Mucosa of stomach (tissue), 1 donor: ENCODE measurements at regions not wholly inside any gene's neighbourhood (a gene's known extent, or its start where the extent isn't known, plus 50 kb on each side); places are given as distances from the start of the nearest gene placed in this dataset.
"Not testable (repeated sequence)": the region's sequence is repeated elsewhere in the genome, so short reads cannot be mapped to it uniquely, and the experiment has no call there.

ENCODE experiments used
- H3K27me3 ChIP-seq: one replicate; pipeline ENCODE4 v1.7.0; 2013; ENCODE audit warnings: mild to moderate bottlenecking, low read length; ENCODE audit not compliant: control insufficient read depth, insufficient read depth
- H3K36me3 ChIP-seq: one replicate; pipeline ENCODE4 v1.7.0; 2013; ENCODE audit warnings: low read length; ENCODE audit not compliant: control insufficient read depth, insufficient read depth
- H3K4me1 ChIP-seq: one replicate; pipeline ENCODE4 v1.7.0; 2013; ENCODE audit warnings: mild to moderate bottlenecking, low read length; ENCODE audit not compliant: control insufficient read depth, insufficient read depth
- H3K4me3 ChIP-seq: one replicate; pipeline ENCODE4 v1.7.0; 2013; ENCODE audit warnings: low read length
- H3K9ac ChIP-seq: one replicate; pipeline ENCODE4 v1.7.0; 2013; ENCODE audit warnings: mild to moderate bottlenecking, low read length, moderate library complexity
- H3K9me3 ChIP-seq: one replicate; pipeline ENCODE4 v1.7.0; 2013; ENCODE audit warnings: mild to moderate bottlenecking, low read length, moderate library complexity; ENCODE audit not compliant: control insufficient read depth
- donor health status: Pancreatic carcinoma.

DNA sequence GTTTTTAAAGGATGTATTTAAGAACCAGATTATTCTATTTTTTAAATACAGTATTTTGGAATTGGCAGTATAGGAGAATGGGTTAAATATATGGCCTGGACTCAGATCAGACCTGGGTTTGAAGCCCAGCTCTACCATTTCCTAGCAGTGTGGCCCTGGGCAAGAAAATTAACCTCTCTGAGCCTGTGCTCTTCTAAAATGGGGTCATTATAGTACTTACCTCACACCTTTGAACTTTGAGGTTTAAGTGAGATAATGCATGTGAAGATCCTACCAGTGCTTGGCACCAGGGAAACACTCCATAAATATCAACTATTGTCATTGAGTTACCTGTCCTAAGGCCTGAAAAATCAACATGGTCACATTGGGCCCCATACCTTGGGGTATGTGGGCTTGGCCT is 93.4 kb upstream of the WSB1 start:
- Histone ChIP-seq H3K4me3 (no peak overlapping the region), H3K4me1 (no peaks in the 10 kb centered on the region), H3K9me3 (no peaks in the 10 kb centered on the region), H3K36me3 (no peaks in the 10 kb centered on the region), H3K27me3 (no peaks in the 10 kb centered on the region), H3K9ac (no peak overlapping the region)

DNA sequence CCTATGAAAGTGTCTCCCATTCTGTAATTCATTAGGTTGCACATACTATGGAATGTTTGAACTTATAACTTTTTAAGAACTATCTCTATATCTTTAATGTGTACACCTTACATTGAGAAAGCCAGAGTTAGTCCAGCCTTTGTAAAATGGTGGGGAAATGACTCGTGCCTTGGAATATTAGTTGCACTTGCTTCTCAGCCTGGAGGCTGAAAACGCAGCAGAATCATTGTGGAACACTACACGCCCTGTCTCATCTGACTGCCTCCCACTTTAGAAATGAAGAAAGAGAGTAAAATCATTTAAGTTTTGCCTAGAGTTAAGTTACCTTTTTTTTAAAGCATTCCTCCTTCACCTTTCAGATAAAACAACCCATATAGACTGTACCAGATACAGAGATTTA is 90.7 kb upstream of the WSB1 start:
- H3K4me3 ChIP-seq = no peak overlapping the region
- H3K36me3 ChIP-seq = no peaks in the 10 kb centered on the region
- no peaks in the 10 kb centered on the region for H3K27me3 ChIP-seq
- no peak overlapping the region for H3K9ac ChIP-seq
- H3K4me1 ChIP-seq = no peaks in the 10 kb centered on the region
- H3K9me3 ChIP-seq = no peaks in the 10 kb centered on the region

DNA sequence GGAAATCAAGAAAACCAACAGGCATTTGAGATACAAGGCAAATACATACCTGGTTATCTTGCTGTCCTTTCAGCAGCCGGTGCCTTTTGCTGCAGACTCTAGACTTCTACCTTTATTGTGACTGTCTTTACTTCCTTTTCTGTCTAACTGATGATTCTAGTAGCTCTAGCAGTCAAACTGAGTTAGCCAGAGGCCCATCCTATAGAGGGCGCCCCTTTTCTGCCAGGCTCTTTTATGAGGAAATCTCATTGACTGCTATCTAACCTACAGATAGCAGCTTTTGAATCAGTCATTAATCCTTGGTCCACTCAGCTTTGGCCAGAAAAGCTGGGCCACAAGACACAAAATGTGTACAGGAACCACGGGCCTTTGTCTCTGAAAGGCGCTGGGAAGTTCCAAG is 87.5 kb upstream of the WSB1 start:
- Histone ChIP-seq H3K4me1 (no peaks in the 10 kb centered on the region), H3K9me3 (no peaks in the 10 kb centered on the region), H3K36me3 (no peaks in the 10 kb centered on the region), H3K9ac (no peak overlapping the region), H3K27me3 (no peaks in the 10 kb centered on the region), H3K4me3 (no peak overlapping the region)

DNA sequence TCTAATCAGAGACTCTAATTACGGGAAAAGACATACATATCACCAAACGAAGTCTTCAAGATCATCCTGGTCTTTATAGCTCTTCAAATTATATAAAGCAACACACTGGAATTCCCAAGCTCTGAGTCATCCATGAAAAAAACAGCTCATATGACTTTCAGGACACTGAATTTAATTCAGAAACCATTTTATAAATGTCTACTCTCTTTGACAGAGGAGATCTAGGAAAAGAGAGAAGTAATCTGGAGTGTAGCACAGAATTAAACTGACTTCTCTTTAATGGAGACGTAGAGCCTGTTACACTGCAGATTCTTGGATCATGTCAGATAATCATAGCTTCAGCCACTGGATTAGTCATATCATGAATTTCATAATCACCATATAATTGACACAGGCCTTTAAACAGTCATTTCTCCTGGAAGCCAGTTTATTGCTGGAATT is 86.8 kb upstream of the WSB1 start:
- Histone ChIP-seq H3K9me3 (no peaks in the 10 kb centered on the region), H3K36me3 (no peaks in the 10 kb centered on the region), H3K4me1 (no peaks in the 10 kb centered on the region), H3K27me3 (no peaks in the 10 kb centered on the region), H3K4me3 (no peak overlapping the region), H3K9ac (no peak overlapping the region)

DNA sequence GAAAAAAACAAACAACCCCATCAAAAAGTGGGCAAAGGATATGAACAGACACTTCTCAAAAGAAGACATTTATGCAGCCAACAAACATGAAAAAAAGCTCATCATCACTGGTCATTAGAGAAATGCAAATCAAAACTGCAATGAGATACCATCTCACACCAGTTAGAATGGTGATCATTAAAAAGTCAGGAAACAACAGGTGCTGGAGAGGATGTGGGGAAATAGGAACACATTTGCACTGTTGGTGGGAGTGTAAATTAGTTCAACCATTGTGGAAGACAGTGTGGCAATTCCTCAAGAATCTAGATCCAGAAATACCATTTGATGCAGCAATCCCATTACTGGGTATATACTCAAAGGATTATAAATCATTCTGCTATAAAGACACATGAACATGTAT is 85.5 kb upstream of the WSB1 start:
- not testable (repeated sequence) for H3K36me3 ChIP-seq, H3K9me3 ChIP-seq, H3K4me3 ChIP-seq, H3K27me3 ChIP-seq, H3K9ac ChIP-seq, H3K4me1 ChIP-seq

DNA sequence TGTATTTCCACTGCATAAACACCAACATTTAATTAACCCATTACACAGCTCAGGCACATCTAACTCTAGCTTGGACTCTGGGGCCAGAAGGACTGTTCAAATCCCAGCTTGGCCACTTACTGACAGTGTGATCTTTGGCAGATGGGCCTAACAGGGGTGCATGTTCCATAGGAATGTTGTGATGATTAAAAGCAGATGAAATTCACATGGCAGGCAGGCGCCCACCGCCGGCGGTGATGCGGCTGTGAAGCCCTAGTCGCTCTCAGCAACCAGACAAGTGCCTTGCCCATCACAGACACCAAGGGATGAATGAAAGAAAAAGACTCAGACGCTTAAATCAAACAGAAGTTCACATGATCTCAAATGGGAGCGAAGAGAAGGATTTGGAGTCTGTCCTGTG is 84.6 kb upstream of the WSB1 start:
- Histone ChIP-seq H3K9ac (no peak overlapping the region), H3K9me3 (no peaks in the 10 kb centered on the region), H3K36me3 (no peaks in the 10 kb centered on the region), H3K4me1 (no peaks in the 10 kb centered on the region), H3K27me3 (no peaks in the 10 kb centered on the region), H3K4me3 (no peak overlapping the region)

DNA sequence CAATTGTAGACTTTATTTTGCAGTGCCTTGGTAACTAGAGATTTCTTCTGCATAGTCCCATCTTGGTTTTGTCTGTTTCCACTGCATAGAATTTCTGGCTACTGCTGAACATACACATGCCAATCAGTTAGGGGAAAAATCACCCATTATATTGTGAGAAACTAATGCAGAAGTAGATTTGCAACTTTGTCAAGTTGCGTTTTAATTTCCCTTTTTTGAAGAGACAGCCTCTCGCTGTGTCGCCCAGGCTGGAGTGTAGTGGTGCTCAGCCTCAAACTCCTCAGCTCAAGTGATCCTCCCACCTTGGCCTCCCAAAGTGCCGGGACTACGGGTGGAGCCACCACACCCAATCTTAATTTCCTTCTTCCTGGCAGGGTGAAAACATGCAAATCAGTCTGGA is 83.1 kb upstream of the WSB1 start:
- H3K9ac ChIP-seq, H3K9me3 ChIP-seq, H3K4me1 ChIP-seq, H3K4me3 ChIP-seq, H3K27me3 ChIP-seq, H3K36me3 ChIP-seq: not testable (repeated sequence)

DNA sequence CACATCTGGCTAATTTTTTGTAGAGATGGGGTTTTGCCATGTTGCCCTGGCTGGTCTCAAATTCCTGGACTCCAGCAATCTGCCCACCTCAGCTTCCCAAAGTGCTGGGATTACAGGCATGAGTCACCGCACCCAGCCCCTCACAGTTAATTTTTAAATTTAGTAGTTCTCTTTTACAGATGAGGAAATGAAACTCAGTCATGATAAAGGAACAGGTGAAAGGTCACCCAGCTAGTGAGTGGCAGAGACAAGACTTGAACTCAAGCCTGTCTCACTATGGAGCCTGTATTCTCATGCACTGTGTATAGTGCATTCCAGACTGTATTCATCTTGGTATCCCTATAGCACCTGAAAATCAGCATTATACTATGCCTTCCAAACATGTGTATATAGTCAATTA is 77.1 kb upstream of the WSB1 start:
- no peak overlapping the region for H3K4me3 ChIP-seq
- no peaks in the 10 kb centered on the region for H3K36me3 ChIP-seq
- H3K4me1 ChIP-seq = no peaks in the 10 kb centered on the region

DNA sequence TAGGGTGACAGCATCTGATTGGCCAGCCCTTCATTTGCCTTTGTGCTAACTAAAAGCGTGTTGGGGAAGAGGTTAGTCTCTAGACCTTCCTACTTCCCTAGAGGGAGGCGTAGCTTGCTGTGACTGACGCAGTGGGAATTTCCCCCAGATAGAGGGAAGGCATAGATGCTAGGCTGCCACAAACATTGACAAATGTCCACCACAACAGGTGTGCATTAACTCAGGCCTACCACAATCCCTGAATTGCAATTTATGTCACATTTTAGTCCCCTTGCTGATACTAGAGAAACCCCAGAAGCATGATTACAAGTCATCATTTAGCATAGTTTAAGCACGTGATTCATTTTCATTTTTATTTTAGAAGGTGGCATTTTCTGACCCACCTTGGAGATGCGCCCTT is 76.3 kb upstream of the WSB1 start:
- H3K27me3 ChIP-seq = no peaks in the 10 kb centered on the region
- no peak overlapping the region for H3K9ac ChIP-seq
- no peaks in the 10 kb centered on the region for H3K4me1 ChIP-seq
- H3K4me3 ChIP-seq = no peak overlapping the region
- H3K36me3 ChIP-seq = no peaks in the 10 kb centered on the region
- no peaks in the 10 kb centered on the region for H3K9me3 ChIP-seq

More for the DNA sequence above, 77.1 kb upstream of the WSB1 start:
- Histone ChIP-seq H3K9ac (no peak overlapping the region), H3K9me3 (no peaks in the 10 kb centered on the region), H3K27me3 (no peaks in the 10 kb centered on the region)

DNA sequence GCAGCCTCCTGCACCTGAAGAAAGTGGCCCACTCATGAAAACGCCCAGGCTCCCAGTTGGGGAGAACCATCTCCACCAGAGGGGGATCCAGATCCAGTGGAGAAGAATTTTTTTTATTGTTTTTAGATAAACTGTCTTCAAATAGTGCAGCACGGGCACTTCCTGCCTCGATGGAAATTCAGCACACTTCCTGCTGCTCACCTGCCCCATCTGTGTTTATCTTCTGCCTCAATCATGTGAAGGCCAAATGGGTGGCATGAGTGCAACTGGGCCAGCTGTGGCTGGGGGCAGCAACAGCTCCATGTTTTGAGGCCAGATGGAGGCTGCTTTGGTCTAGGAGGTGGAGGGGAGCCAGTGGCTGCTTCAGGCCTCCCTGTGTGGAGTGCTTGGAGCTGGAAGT is 75.9 kb upstream of the WSB1 start:
- Histone ChIP-seq H3K9ac (no peak overlapping the region), H3K4me3 (no peak overlapping the region), H3K27me3 (no peaks in the 10 kb centered on the region), H3K36me3 (no peaks in the 10 kb centered on the region), H3K9me3 (no peaks in the 10 kb centered on the region), H3K4me1 (no peaks in the 10 kb centered on the region)

DNA sequence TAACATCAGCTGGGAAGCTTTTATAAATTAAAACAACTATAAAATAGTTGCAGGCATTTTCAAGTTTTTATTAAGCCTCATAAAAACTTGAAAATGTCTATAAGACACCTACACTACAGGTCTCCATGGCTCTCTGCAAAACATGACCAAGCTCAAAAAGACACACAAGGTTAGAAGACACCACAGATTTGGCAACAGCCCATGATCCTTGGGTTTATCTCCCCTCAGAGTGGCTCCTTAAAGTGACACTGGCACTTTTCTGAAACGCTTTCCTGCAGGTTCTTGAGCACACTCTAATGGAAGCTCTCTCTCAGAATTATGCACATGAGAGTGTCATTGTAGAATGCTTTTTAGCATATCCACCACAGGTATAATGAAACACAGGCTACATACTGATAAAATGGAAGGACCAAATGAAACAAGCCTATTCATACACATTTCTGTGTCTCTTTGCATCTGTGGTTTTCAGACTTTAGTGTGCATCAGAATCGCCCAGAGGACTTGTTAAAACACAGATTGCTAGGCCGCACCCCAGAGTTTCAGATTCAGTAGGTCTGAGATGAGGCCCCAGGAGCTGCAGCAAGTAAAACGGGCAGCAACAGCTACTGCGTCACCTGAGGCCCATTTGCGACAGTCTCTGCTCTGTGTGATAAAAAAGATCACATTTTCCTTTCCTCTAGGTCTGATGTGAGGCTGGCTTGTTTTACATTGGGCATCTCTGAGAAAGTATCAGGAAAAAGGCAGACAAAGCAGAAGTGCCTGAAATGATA is 75.0 kb upstream of the WSB1 start:
- no peaks in the 10 kb centered on the region for H3K4me1 ChIP-seq
- no peaks in the 10 kb centered on the region for H3K36me3 ChIP-seq
- H3K9ac ChIP-seq = no peak overlapping the region
- no peaks in the 10 kb centered on the region for H3K27me3 ChIP-seq
- no peaks in the 10 kb centered on the region for H3K9me3 ChIP-seq
- H3K4me3 ChIP-seq = no peak overlapping the region

DNA sequence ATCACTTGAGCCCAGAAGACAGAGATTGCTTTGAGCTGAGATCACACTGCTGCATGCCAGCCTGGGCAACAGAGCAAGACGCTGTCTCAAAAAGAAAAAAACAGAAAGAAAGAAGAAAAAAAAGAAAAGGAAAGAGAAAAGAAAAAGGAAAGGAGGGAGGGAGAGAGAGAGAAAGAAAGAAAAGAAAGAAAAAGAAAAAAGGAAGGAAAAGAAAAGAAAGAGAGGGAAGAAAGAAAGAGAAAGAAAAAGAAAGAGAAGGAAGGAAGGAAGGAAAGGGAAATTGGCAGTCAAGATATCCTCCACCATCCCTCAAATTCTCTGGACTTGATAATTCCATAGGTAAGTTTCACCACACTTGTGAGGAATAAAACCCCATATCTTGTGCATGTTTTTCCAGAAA is 71.4 kb upstream of the WSB1 start:
- Histone ChIP-seq H3K9me3 (no peaks in the 10 kb centered on the region), H3K9ac (no peak overlapping the region), H3K36me3 (no peaks in the 10 kb centered on the region), H3K4me3 (no peak overlapping the region), H3K27me3 (no peaks in the 10 kb centered on the region), H3K4me1 (peaks cover 3% of the 10 kb centered on the region)
